Osteoblast (primary cell): ENCODE measurements at regions not wholly inside any gene's neighbourhood (a gene's known extent, or its start where the extent isn't known, plus 50 kb on each side); places are given as distances from the start of the nearest gene placed in this dataset.

Experiments
- DNase-seq: peaks from one replicate; pipeline ENCODE4 v3.0.0; 2011; ENCODE audit warnings: low spot score, mixed read lengths; ENCODE audit not compliant: insufficient read length; ENCODE audit errors: missing footprints
- H2AFZ ChIP-seq: 2 replicates; pipeline ENCODE4 v1.6.0; 2011; ENCODE audit warnings: mild to moderate bottlenecking, low read length
- H3K27ac ChIP-seq: 2 replicates; pipeline ENCODE4 v1.5.1; 2011; ENCODE audit warnings: mild to moderate bottlenecking, low read depth, low read length, moderate library complexity
- H3K27me3 ChIP-seq: 2 replicates; pipeline ENCODE4 v1.6.0; 2012; ENCODE audit warnings: mild to moderate bottlenecking, control low read depth, inconsistent platforms, low read length, moderate library complexity; ENCODE audit not compliant: insufficient read depth
- H3K36me3 ChIP-seq: 2 replicates; pipeline ENCODE4 v1.5.1; 2011; ENCODE audit warnings: mild to moderate bottlenecking, low read length, control low read depth, moderate library complexity; ENCODE audit not compliant: insufficient read depth
- H3K4me1 ChIP-seq: 2 replicates; pipeline ENCODE4 v1.5.1; 2011; ENCODE audit warnings: mild to moderate bottlenecking, low read length, control low read depth, moderate library complexity; ENCODE audit not compliant: insufficient read depth
- H3K4me2 ChIP-seq: 2 replicates; pipeline ENCODE4 v1.6.0; 2011; ENCODE audit warnings: mild to moderate bottlenecking, low read length; ENCODE audit not compliant: insufficient read depth
- H3K4me3 ChIP-seq: fragments of 200-600 bp; sonication (generic); 3 replicates; pipeline ENCODE4 v1.5.1; 2012; ENCODE audit warnings: mild to moderate bottlenecking, low read length, inconsistent platforms; ENCODE audit not compliant: insufficient read depth
- H3K79me2 ChIP-seq: 2 replicates; pipeline ENCODE4 v1.6.0; 2012; ENCODE audit warnings: mild to moderate bottlenecking, low read length, control low read depth, inconsistent platforms; ENCODE audit not compliant: insufficient read depth
- H3K9me3 ChIP-seq: 2 replicates; pipeline ENCODE4 v1.5.1; 2011; ENCODE audit warnings: low read depth, low read length, control low read depth
- H4K20me1 ChIP-seq: 2 replicates; pipeline ENCODE4 v1.6.0; 2012; ENCODE audit warnings: mild to moderate bottlenecking, low read length, control low read depth; ENCODE audit not compliant: insufficient read depth
- TF ChIP-seq, protein P1 (sequence below): IDR thresholded peaks from 2 replicates; pipeline ENCODE4 v1.5.1; 2011; ENCODE audit warnings: mild to moderate bottlenecking, low read depth, low read length, moderate library complexity; ENCODE audit errors: extremely low read depth

- Histone ChIP-seq H2AFZ (no peak overlapping the region), H3K36me3 (no peaks in the 10 kb centered on the region), H4K20me1 (no peaks in the 10 kb centered on the region), H3K27me3 (no peaks in the 10 kb centered on the region), H3K27ac (no peak overlapping the region), H3K4me3 (no peak overlapping the region), H3K4me2 (no peak overlapping the region), H3K9me3 (no peaks in the 10 kb centered on the region), H3K79me2 (no peaks in the 10 kb centered on the region), H3K4me1 (no peaks in the 10 kb centered on the region)
- no peak for DNase-seq
- TF ChIP-seq, protein P1, sequence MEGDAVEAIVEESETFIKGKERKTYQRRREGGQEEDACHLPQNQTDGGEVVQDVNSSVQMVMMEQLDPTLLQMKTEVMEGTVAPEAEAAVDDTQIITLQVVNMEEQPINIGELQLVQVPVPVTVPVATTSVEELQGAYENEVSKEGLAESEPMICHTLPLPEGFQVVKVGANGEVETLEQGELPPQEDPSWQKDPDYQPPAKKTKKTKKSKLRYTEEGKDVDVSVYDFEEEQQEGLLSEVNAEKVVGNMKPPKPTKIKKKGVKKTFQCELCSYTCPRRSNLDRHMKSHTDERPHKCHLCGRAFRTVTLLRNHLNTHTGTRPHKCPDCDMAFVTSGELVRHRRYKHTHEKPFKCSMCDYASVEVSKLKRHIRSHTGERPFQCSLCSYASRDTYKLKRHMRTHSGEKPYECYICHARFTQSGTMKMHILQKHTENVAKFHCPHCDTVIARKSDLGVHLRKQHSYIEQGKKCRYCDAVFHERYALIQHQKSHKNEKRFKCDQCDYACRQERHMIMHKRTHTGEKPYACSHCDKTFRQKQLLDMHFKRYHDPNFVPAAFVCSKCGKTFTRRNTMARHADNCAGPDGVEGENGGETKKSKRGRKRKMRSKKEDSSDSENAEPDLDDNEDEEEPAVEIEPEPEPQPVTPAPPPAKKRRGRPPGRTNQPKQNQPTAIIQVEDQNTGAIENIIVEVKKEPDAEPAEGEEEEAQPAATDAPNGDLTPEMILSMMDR = no peak
Observed at GRCh38 chr2:123195957-123196356, 829.1 kb upstream of the CNTNAP5 start.

- H3K9me3 ChIP-seq = no peaks in the 10 kb centered on the region
- H4K20me1 ChIP-seq = no peaks in the 10 kb centered on the region
- no peak overlapping the region for H2AFZ ChIP-seq
- DNase-seq = no peak
- H3K79me2 ChIP-seq = no peaks in the 10 kb centered on the region
- H3K36me3 ChIP-seq = no peaks in the 10 kb centered on the region
- H3K4me2 ChIP-seq = no peak overlapping the region
- no peaks in the 10 kb centered on the region for H3K27me3 ChIP-seq
- H3K4me3 ChIP-seq = no peak overlapping the region
- TF ChIP-seq, protein P1 = no peak
- H3K4me1 ChIP-seq = no peaks in the 10 kb centered on the region
- H3K27ac ChIP-seq = no peak overlapping the region
Observed at GRCh38 chr2:123200035-123200434, 825.1 kb upstream of the CNTNAP5 start.

GRCh38 chr2:123207245-123207644, 817.8 kb upstream of the CNTNAP5 start:
- DNase-seq = no peak
- Histone ChIP-seq H3K4me3 (no peak overlapping the region), H3K36me3 (no peaks in the 10 kb centered on the region), H4K20me1 (no peaks in the 10 kb centered on the region), H3K27ac (no peak overlapping the region), H3K9me3 (no peaks in the 10 kb centered on the region), H3K4me2 (no peak overlapping the region), H2AFZ (no peak overlapping the region), H3K27me3 (no peaks in the 10 kb centered on the region), H3K4me1 (no peaks in the 10 kb centered on the region), H3K79me2 (no peaks in the 10 kb centered on the region)
- TF ChIP-seq, protein P1 = no peak

GRCh38 chr2:123209202-123209601, 815.9 kb upstream of the CNTNAP5 start:
- H3K4me2 ChIP-seq = no peak overlapping the region
- TF ChIP-seq, protein P1 = no peak
- no peak overlapping the region for H3K4me3 ChIP-seq
- H3K27me3 ChIP-seq = no peaks in the 10 kb centered on the region
- DNase-seq = no peak
- H3K9me3 ChIP-seq = no peaks in the 10 kb centered on the region
- H2AFZ ChIP-seq = no peak overlapping the region
- H3K27ac ChIP-seq = no peak overlapping the region
- H3K79me2 ChIP-seq = no peaks in the 10 kb centered on the region
- no peaks in the 10 kb centered on the region for H4K20me1 ChIP-seq
- no peaks in the 10 kb centered on the region for H3K4me1 ChIP-seq
- no peaks in the 10 kb centered on the region for H3K36me3 ChIP-seq
